AG04449 (cell line): ENCODE measurements at regions not wholly inside any gene's neighbourhood (a gene's known extent, or its start where the extent isn't known, plus 50 kb on each side); places are given as distances from the start of the nearest gene placed in this dataset.

Experiments
- CTCF ChIA-PET: fragments of 350-600 bp; formaldehyde crosslinking; extraction: SDS; loops from one replicate; lab custom pipeline; 2021; ENCODE audit warnings: antibody characterized with exemption; lab: Yijun Ruan, JAX
- POLR2A ChIA-PET: fragments of 400-600, 350-600 bp; formaldehyde crosslinking; extraction: SDS; loops from one replicate; lab custom pipeline; 2020; ENCODE audit warnings: antibody characterized with exemption, inconsistent platforms; lab: Yijun Ruan, JAX
- DNase-seq: peaks from one replicate; pipeline ENCODE4 v3.0.0-alpha.2; 2010; ENCODE audit warnings: low read depth, low spot score
- H3K4me3 ChIP-seq: 2 replicates; pipeline ENCODE4 v1.5.1; 2011; ENCODE audit warnings: low read depth, mild to moderate bottlenecking, control low read depth, low read length
- TF ChIP-seq, protein P1 (sequence below): IDR thresholded peaks from one replicate; pipeline ENCODE4 v1.5.1; 2011; ENCODE audit warnings: mild to moderate bottlenecking, moderate library complexity, low read length, control low read depth, inconsistent platforms; ENCODE audit not compliant: insufficient read depth; ENCODE audit errors: missing control alignments

DNA sequence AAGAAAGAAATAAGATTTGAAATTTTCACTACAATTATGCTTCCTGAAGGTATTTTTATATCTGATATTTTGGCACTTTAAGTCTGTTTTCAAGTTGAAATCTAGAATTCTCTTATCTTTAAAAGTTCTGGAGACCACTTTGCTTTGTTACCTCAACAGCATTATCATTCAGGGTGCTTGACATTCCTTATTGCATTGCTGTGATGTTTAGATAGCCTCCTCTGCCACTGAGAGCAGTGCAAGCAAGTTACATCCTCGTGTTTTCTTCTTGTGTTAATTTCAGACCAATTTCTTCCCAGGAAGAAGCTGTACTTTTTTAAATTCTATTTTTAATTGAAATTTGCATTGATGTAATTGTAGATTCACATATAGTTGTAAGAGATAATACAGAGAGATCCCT is 333.9 kb upstream of the KIRREL3 start:
- TF ChIP-seq, protein P1, sequence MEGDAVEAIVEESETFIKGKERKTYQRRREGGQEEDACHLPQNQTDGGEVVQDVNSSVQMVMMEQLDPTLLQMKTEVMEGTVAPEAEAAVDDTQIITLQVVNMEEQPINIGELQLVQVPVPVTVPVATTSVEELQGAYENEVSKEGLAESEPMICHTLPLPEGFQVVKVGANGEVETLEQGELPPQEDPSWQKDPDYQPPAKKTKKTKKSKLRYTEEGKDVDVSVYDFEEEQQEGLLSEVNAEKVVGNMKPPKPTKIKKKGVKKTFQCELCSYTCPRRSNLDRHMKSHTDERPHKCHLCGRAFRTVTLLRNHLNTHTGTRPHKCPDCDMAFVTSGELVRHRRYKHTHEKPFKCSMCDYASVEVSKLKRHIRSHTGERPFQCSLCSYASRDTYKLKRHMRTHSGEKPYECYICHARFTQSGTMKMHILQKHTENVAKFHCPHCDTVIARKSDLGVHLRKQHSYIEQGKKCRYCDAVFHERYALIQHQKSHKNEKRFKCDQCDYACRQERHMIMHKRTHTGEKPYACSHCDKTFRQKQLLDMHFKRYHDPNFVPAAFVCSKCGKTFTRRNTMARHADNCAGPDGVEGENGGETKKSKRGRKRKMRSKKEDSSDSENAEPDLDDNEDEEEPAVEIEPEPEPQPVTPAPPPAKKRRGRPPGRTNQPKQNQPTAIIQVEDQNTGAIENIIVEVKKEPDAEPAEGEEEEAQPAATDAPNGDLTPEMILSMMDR = no peak
- DNase-seq = no peak
- ChIA-PET CTCF (interaction anchor here (1.5 kb wide), 1 partner anchor 11 kb away, joined by 5 read pairs; no protein-coding TSS in a partner anchor), POLR2A (no interaction called here)
- no peak overlapping the region for H3K4me3 ChIP-seq

DNA sequence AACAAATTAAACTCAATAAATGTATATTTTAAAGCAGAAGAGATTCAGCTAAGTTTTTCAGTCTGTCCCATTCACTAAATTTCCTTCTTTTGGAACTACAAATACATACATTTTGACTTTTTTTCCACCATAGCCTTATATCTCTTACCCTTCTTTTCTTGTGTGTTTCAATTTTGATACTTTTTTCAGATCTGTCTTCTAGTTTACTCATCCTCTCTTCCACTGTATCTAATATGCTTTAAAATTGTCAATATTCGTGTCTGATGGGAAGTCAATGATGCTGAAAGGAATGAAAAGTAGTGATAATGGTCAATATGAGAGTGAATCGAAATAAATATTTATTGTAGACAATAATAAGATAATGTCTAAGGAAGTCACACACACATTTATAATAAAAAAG is 332.3 kb upstream of the KIRREL3 start:
- H3K4me3 ChIP-seq = no peak overlapping the region
- ChIA-PET POLR2A (no interaction called here), CTCF (interaction anchor here (1.0 kb wide), 1 partner anchor 10 kb away, joined by 4 read pairs; no protein-coding TSS in a partner anchor)
- TF ChIP-seq, protein P1 = no peak
- no peak for DNase-seq

DNA sequence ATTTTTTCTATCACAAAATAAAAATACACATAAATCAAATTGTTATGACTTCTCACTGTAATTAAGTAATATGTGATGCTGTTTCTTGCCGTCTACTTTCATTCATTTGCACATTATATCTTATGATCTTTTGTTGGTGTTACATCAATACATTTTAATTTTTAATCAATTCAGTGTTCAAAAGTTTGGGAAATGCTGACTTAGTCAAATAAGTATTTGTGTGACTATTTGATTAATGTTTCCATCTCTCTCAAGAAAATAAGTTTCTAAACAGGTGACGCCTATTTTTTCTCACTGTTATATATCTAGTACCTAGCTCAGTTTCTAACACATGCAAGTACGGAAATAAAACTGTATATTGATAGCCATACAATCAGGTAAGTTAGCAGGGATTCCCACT is 329.5 kb upstream of the KIRREL3 start:
- TF ChIP-seq, protein P1 = no peak
- CTCF ChIA-PET = no interaction called here
- no peak for DNase-seq
- no peak overlapping the region for H3K4me3 ChIP-seq
- POLR2A ChIA-PET = no interaction called here

DNA sequence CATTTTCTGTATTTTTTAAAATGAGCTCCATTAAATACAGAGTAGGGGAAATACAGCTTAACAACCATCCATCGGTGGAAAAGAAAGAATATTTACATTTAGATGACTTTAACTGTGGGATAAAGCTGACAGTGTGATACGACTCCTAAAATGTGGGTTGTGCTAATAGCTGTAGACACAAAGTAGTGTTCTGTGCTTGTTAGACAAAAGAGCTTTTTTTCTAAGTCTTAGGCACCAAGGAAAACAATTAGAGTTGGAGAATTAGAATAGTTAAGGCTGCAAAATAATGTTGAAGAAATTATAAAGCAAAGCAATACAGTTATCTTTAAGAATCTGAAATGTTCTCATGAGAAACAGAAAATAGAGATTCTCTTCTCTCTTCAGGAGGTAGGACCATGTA is 307.7 kb upstream of the KIRREL3 start:
- TF ChIP-seq, protein P1 = no peak
- POLR2A ChIA-PET = no interaction called here
- DNase-seq = no peak
- CTCF ChIA-PET = interaction anchor here (0.9 kb wide), 1 partner anchor 37 kb away, joined by 3 read pairs; no protein-coding TSS in a partner anchor
- H3K4me3 ChIP-seq = no peak overlapping the region

DNA sequence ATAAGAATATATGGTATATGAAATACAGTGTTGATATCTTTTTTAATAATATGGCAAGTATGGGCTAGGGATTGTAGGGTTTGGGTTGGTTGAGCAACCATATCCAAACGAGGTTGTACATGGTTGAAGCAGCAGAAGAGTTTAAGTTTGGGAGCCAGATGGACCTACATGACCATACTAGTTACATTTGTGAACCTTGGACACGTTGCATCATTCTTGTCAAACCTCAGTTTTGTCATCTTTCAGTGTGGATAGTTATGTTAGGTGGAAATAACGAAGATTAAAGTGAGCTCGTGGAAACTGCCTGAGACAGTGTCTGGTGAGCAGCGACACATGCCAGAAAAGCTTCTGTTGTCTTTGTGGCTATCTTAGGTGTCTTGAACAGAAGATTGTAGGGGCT is 307.1 kb upstream of the KIRREL3 start:
- CTCF ChIA-PET = interaction anchor here (0.9 kb wide), 1 partner anchor 38 kb away, joined by 3 read pairs; no protein-coding TSS in a partner anchor
- TF ChIP-seq, protein P1 = no peak
- H3K4me3 ChIP-seq = no peak overlapping the region
- POLR2A ChIA-PET = no interaction called here
- no peak for DNase-seq

DNA sequence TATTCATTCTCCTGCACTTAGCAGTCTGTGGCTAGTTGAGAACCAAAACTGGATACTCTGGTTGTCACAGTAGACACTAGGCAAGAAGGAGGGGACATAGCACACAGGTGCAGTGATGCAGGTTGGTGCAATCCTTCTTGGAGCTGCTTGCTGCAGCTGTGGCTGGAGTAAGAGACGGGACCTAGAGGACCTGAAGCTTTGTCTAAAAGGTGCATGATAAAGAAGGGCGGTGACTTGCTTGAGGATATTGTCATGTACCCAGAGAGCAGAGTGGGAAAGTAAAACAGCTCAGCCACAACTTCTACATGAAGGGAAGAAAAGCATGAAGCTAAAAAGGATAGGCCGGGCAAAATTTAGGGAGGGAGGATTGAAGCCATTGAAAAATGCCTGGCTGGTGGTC is 304.1 kb upstream of the KIRREL3 start:
- POLR2A ChIA-PET = no interaction called here
- no peak overlapping the region for H3K4me3 ChIP-seq
- CTCF ChIA-PET = no interaction called here
- TF ChIP-seq, protein P1 = no peak
- DNase-seq = no peak
